Ammon's horn (tissue), 1 donor: ENCODE measurements at regions not wholly inside any gene's neighbourhood (a gene's known extent, or its start where the extent isn't known, plus 50 kb on each side); places are given as distances from the start of the nearest gene placed in this dataset.

ENCODE experiments used
- DNase-seq: peaks from one replicate; pipeline ENCODE4 v3.0.0-alpha.2; 2016; ENCODE audit warnings: low spot score

GRCh38 chr3:70120357-70120966, 120.9 kb downstream of the SAMMSON start:
- DNase-seq: peak; percentile 20

GRCh38 chr3:70127192-70127591, 127.7 kb downstream of the SAMMSON start:
- no peak for DNase-seq

- DNase-seq: no peak
Observed at GRCh38 chr3:70137366-70137765, 137.8 kb downstream of the SAMMSON start.

- DNase-seq: no peak
Observed at GRCh38 chr3:70138606-70139005, 139.1 kb downstream of the SAMMSON start.
